GM10266 (cell line): ENCODE measurements at regions not wholly inside any gene's neighbourhood (a gene's known extent, or its start where the extent isn't known, plus 50 kb on each side); places are given as distances from the start of the nearest gene placed in this dataset.

ENCODE experiments used
- DNase-seq: peaks from one replicate; pipeline ENCODE4 v3.0.0; 2012; ENCODE audit errors: extremely low spot score
- CTCF ChIP-seq: IDR thresholded peaks from 2 replicates; pipeline ENCODE4 v1.5.1; 2012; ENCODE audit warnings: mild to moderate bottlenecking, low read depth; ENCODE audit not compliant: control insufficient read depth, insufficient read depth; ENCODE audit errors: missing control alignments

GRCh38 chr3:124322966-124323365 is 331.0 kb upstream of the ROPN1 start:
- TF ChIP-seq CTCF, result no peak
- no peak for DNase-seq

GRCh38 chr3:124325248-124325647 is 333.3 kb upstream of the ROPN1 start:
- no peak for DNase-seq

GRCh38 chr3:124329723-124330122 is 337.8 kb upstream of the ROPN1 start:
- no peak for TF ChIP-seq CTCF
- no peak for DNase-seq

More at GRCh38 chr3:124325248-124325647, 333.3 kb upstream of the ROPN1 start:
- no peak for TF ChIP-seq CTCF

GRCh38 chr3:124333931-124334640 is 342.2 kb upstream of the ROPN1 start:
- no peak for DNase-seq
- no peak for TF ChIP-seq CTCF

- DNase-seq, result no peak
- no peak for TF ChIP-seq CTCF
Observed at GRCh38 chr3:124336067-124336656, 344.2 kb upstream of the ROPN1 start.

GRCh38 chr3:124345845-124346244 is 353.9 kb upstream of the ROPN1 start:
- TF ChIP-seq CTCF, result no peak
- no peak for DNase-seq

GRCh38 chr3:124346487-124346886 is 354.6 kb upstream of the ROPN1 start:
- no peak for DNase-seq
- no peak for TF ChIP-seq CTCF
